Loucy (cell line): ENCODE measurements at regions not wholly inside any gene's neighbourhood (a gene's known extent, or its start where the extent isn't known, plus 50 kb on each side); places are given as distances from the start of the nearest gene placed in this dataset.

Experiments
- H2AFZ ChIP-seq: fragments of 200-600 bp; sonication (generic); 2 replicates; pipeline ENCODE4 v1.6.0; 2016; ENCODE audit warnings: antibody characterized with exemption, mild to moderate bottlenecking, low read length, moderate library complexity
- H3F3A ChIP-seq: fragments of 200-600 bp; 2 replicates; pipeline ENCODE4 v1.6.0; 2016; ENCODE audit warnings: antibody characterized with exemption, low read depth, mild to moderate bottlenecking
- H3K27me3 ChIP-seq: fragments of 200-600 bp; sonication (generic); 2 replicates; pipeline ENCODE4 v1.6.1; 2014; ENCODE audit warnings: low read length, mild to moderate bottlenecking; ENCODE audit not compliant: insufficient read depth, poor library complexity, severe bottlenecking
- H3K36me3 ChIP-seq: fragments of 200-600 bp; sonication (generic); 2 replicates; pipeline ENCODE4 v1.6.1; 2016; ENCODE audit warnings: low read length; ENCODE audit not compliant: insufficient read depth
- H3K4me1 ChIP-seq: fragments of 200-600 bp; sonication (generic); 2 replicates; pipeline ENCODE4 v1.5.1; 2014; ENCODE audit warnings: low read length, mild to moderate bottlenecking; ENCODE audit not compliant: insufficient read depth, poor library complexity, severe bottlenecking
- H3K4me2 ChIP-seq: fragments of 200-600 bp; sonication (generic); 2 replicates; pipeline ENCODE4 v1.6.0; 2014; ENCODE audit warnings: antibody characterized with exemption, low read length, low read depth, mild to moderate bottlenecking; ENCODE audit not compliant: poor library complexity, severe bottlenecking
- H3K4me3 ChIP-seq: fragments of 200-600 bp; sonication (generic); 2 replicates; pipeline ENCODE4 v1.5.1; 2014; ENCODE audit warnings: low read length, mild to moderate bottlenecking, mixed read lengths; ENCODE audit not compliant: poor library complexity, severe bottlenecking
- H3K79me2 ChIP-seq: fragments of 200-600 bp; sonication (generic); 2 replicates; pipeline ENCODE4 v1.6.1; 2014; ENCODE audit warnings: low read length; ENCODE audit not compliant: insufficient read depth
- H3K9ac ChIP-seq: fragments of 200-600 bp; sonication (generic); 2 replicates; pipeline ENCODE4 v1.6.0; 2014; ENCODE audit warnings: mild to moderate bottlenecking, low read depth, low read length, moderate library complexity; ENCODE audit not compliant: poor library complexity, severe bottlenecking
- H3K9me2 ChIP-seq: fragments of 200-600 bp; sonication (generic); replicated peaks from 2 replicates; pipeline ENCODE4 v1.6.1; 2016; ENCODE audit warnings: low read depth, low read length, mixed read lengths
- H3K9me3 ChIP-seq: fragments of 200-600 bp; sonication (generic); 2 replicates; pipeline ENCODE4 v1.6.1; 2014; ENCODE audit warnings: mild to moderate bottlenecking, antibody characterized with exemption, low read length, low read depth; ENCODE audit not compliant: insufficient read depth
- H4K20me1 ChIP-seq: fragments of 200-600 bp; sonication (generic); 2 replicates; pipeline ENCODE4 v1.6.0; 2014; ENCODE audit warnings: antibody characterized with exemption, low read length, mild to moderate bottlenecking; ENCODE audit not compliant: insufficient read depth, poor library complexity, severe bottlenecking
- EZH2phosphoT487 ChIP-seq: fragments of 200-600 bp; IDR thresholded peaks from 2 replicates; pipeline ENCODE4 v1.6.1; 2018; ENCODE audit warnings: antibody characterized with exemption, mild to moderate bottlenecking, moderate library complexity, borderline replicate concordance
- TF ChIP-seq, protein P1 (sequence below): fragments of 200-600 bp; sonication (generic); conservative IDR thresholded peaks from 2 replicates; pipeline ENCODE4 v1.5.1; 2014; ENCODE audit warnings: mild to moderate bottlenecking, antibody characterized with exemption, low read length

GRCh38 chr4:142976482-142976881 lies 130.4 kb upstream of the INPP4B start:
- Histone ChIP-seq H3K9ac (no peak overlapping the region), H3K79me2 (no peaks in the 10 kb centered on the region), H3K4me1 (peaks cover 10% of the 10 kb centered on the region), H4K20me1 (no peaks in the 10 kb centered on the region), H3K27me3 (no peaks in the 10 kb centered on the region), H3F3A (no peaks in the 10 kb centered on the region), H3K4me3 (no peak overlapping the region), H3K9me3 (no peaks in the 10 kb centered on the region), H2AFZ (no peak overlapping the region), H3K4me2 (no peak overlapping the region), H3K36me3 (no peaks in the 10 kb centered on the region), H3K9me2 (no peaks in the 10 kb centered on the region)
- TF ChIP-seq, protein P1, sequence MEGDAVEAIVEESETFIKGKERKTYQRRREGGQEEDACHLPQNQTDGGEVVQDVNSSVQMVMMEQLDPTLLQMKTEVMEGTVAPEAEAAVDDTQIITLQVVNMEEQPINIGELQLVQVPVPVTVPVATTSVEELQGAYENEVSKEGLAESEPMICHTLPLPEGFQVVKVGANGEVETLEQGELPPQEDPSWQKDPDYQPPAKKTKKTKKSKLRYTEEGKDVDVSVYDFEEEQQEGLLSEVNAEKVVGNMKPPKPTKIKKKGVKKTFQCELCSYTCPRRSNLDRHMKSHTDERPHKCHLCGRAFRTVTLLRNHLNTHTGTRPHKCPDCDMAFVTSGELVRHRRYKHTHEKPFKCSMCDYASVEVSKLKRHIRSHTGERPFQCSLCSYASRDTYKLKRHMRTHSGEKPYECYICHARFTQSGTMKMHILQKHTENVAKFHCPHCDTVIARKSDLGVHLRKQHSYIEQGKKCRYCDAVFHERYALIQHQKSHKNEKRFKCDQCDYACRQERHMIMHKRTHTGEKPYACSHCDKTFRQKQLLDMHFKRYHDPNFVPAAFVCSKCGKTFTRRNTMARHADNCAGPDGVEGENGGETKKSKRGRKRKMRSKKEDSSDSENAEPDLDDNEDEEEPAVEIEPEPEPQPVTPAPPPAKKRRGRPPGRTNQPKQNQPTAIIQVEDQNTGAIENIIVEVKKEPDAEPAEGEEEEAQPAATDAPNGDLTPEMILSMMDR, result no peak
- no peak for TF ChIP-seq EZH2phosphoT487

DNA sequence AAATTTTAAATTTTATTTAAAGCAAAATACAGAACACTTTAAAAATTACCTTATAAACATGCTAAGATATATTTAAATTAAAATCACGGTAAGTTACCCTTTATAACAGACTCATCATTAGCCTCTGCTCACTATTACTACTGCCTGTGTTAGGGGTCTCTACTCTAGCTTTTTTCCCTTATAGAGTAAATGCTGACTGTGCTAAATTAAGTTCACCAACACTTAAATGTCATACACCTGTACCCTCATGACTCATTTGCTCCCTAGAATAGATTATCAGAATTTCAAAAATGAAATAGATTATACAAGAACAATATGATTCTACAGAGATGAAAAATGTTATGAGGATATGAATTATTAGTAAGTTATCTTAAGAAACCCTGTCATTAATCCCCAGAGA lies 131.1 kb upstream of the INPP4B start:
- Histone ChIP-seq H3K9me3 (no peaks in the 10 kb centered on the region), H3K4me3 (no peak overlapping the region), H3K4me2 (no peak overlapping the region), H3K9me2 (no peaks in the 10 kb centered on the region), H3K9ac (no peak overlapping the region), H3K27me3 (no peaks in the 10 kb centered on the region), H3K79me2 (no peaks in the 10 kb centered on the region), H3K36me3 (no peaks in the 10 kb centered on the region), H2AFZ (no peak overlapping the region), H4K20me1 (no peaks in the 10 kb centered on the region), H3K4me1 (peaks cover 10% of the 10 kb centered on the region), H3F3A (no peaks in the 10 kb centered on the region)
- TF ChIP-seq, protein P1, result no peak
- TF ChIP-seq EZH2phosphoT487, result no peak

- Histone ChIP-seq H3K4me2 (no peak overlapping the region), H3K9me3 (no peaks in the 10 kb centered on the region), H3K27me3 (no peaks in the 10 kb centered on the region), H2AFZ (no peak overlapping the region), H3K4me3 (no peak overlapping the region), H3F3A (no peaks in the 10 kb centered on the region), H3K4me1 (peaks cover 6% of the 10 kb centered on the region), H3K9ac (no peak overlapping the region), H3K36me3 (no peaks in the 10 kb centered on the region), H3K9me2 (no peaks in the 10 kb centered on the region), H4K20me1 (no peaks in the 10 kb centered on the region), H3K79me2 (no peaks in the 10 kb centered on the region)
- TF ChIP-seq EZH2phosphoT487, result no peak
- TF ChIP-seq, protein P1, result no peak
Observed at GRCh38 chr4:142983065-142983464, 137.0 kb upstream of the INPP4B start.
